Gastroesophageal sphincter (tissue), 3 donors: ENCODE measurements at regions not wholly inside any gene's neighbourhood (a gene's known extent, or its start where the extent isn't known, plus 50 kb on each side); places are given as distances from the start of the nearest gene placed in this dataset.

Experiments used
- EP300 ChIP-seq: sonication (generic); formaldehyde crosslinking; IDR thresholded peaks from one replicate; pipeline ENCODE4 v1.6.1; 2017; ENCODE audit warnings: antibody characterized with exemption, mild to moderate bottlenecking
- POLR2A ChIP-seq, 2 donors: fragments of 450-650 bp; IDR thresholded peaks; one replicate each; pipeline ENCODE4 v1.6.1; 2017; ENCODE audit warnings: antibody characterized with exemption in 2 of 2, mild to moderate bottlenecking in 2 of 2, moderate library complexity in 1 of 2
- POLR2AphosphoS5 ChIP-seq: sonication (generic); formaldehyde crosslinking; IDR thresholded peaks from one replicate; pipeline ENCODE4 v1.6.1; 2017; ENCODE audit warnings: antibody characterized with exemption
- TF ChIP-seq, protein P1 (sequence below), 4 experiments: fragments of 200-600 bp in 2 of 4; fragments of 450-650 bp in 2 of 4; sonication (generic) in 1 of 4; IDR thresholded peaks; one replicate each; pipeline ENCODE4 v1.5.1; 2017 to 2019; ENCODE audit warnings: antibody characterized with exemption in 4 of 4, mild to moderate bottlenecking in 2 of 4, moderate library complexity in 2 of 4

DNA sequence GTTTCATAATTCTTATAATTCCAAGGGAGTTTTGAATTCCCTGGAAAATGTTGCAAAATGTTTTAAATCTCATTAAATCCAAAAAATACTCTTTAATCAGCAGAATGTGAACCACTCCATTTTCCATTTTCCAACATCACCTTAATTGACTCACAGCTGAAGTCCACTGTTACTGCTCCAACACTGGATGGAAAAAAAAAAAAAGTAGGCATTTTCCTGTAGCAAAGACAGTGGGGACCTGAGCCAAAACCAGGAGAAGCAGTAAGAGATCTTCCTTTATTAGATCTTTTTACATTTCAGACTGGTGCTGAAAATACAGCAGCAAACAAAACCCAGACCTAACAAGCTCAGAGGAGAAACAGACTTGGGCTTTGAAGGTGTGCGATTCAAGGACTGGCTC lies 62.4 kb upstream of the SPATS2L start:
- TF ChIP-seq EP300 (no peak), POLR2A (IDR thresholded peaks at IDR 0.05) (no peak), POLR2AphosphoS5 (no peak)
- TF ChIP-seq, protein P1, sequence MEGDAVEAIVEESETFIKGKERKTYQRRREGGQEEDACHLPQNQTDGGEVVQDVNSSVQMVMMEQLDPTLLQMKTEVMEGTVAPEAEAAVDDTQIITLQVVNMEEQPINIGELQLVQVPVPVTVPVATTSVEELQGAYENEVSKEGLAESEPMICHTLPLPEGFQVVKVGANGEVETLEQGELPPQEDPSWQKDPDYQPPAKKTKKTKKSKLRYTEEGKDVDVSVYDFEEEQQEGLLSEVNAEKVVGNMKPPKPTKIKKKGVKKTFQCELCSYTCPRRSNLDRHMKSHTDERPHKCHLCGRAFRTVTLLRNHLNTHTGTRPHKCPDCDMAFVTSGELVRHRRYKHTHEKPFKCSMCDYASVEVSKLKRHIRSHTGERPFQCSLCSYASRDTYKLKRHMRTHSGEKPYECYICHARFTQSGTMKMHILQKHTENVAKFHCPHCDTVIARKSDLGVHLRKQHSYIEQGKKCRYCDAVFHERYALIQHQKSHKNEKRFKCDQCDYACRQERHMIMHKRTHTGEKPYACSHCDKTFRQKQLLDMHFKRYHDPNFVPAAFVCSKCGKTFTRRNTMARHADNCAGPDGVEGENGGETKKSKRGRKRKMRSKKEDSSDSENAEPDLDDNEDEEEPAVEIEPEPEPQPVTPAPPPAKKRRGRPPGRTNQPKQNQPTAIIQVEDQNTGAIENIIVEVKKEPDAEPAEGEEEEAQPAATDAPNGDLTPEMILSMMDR (IDR thresholded peaks at IDR 0.05) = no peak
